ENCODE measurements at regions not wholly inside any gene's neighbourhood (a gene's known extent, or its start where the extent isn't known, plus 50 kb on each side); places are given as distances from the start of the nearest gene placed in this dataset.

DNA sequence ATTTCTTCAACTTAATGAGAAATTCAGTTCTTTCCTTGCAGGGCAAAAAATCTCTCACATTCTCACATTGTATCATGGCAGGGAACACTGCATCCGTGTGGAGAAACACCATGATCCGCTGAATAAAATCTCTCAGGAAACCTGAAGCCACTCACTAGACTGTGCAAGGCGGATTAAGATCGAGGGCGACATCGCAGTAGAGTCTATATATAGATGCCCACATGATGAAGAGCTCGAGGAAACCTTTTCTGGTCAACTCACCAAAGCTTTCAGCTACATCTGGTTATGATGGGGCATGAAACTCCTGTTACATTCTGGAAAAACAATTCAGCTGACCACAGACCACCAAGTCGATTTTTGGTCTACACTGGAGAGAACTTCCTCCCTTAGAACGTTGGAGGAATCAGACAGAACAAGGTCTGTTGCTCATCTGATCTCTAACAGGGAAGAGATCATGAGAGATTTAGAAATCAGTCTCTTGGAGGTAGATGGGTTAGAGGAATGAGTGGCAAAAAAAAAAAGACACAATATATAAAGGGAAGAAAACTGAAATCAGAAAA lies 162.9 kb upstream of the ZNF516 start:
- TF ChIP-seq CTCF (IDR thresholded peaks at IDR 0.05): no peak
- TF ChIP-seq EP300 (IDR thresholded peaks at IDR 0.05; ENCODE audit: low read depth): no peak

Data from transverse colon (tissue), 3 donors.